ENCODE measurements at regions not wholly inside any gene's neighbourhood (a gene's known extent, or its start where the extent isn't known, plus 50 kb on each side); places are given as distances from the start of the nearest gene placed in this dataset.

DNA sequence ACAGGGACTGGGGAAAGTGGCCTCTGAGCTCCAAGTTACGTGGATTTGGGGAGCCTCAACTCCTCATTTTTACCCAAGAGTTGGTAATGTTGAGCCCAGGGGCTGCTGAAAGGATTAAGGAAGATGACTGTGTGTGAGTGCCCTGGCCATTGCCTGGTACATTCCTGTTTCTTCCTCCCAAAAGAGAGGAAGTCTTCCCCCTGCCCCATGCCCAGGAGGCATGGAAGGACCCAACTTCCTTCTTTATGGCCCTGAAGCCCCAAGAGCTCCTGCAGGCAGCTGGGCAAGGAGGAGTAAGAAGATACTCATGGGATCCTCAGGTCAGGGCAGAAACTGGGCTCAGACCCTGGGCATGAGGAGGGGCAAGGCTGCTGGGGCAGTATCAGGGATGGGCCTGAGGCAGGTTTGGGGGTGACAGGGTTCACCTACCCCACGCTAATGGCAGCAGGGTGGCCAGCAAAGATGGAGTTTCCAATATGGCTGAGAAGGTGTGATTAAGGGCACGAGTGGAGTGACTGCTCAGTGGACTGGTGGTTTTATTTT, 118.3 kb upstream of the MVB12B start:
- TF ChIP-seq, protein P1, sequence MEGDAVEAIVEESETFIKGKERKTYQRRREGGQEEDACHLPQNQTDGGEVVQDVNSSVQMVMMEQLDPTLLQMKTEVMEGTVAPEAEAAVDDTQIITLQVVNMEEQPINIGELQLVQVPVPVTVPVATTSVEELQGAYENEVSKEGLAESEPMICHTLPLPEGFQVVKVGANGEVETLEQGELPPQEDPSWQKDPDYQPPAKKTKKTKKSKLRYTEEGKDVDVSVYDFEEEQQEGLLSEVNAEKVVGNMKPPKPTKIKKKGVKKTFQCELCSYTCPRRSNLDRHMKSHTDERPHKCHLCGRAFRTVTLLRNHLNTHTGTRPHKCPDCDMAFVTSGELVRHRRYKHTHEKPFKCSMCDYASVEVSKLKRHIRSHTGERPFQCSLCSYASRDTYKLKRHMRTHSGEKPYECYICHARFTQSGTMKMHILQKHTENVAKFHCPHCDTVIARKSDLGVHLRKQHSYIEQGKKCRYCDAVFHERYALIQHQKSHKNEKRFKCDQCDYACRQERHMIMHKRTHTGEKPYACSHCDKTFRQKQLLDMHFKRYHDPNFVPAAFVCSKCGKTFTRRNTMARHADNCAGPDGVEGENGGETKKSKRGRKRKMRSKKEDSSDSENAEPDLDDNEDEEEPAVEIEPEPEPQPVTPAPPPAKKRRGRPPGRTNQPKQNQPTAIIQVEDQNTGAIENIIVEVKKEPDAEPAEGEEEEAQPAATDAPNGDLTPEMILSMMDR (IDR thresholded peaks at IDR 0.05 in 4 of 5, conservative IDR thresholded peaks at IDR 0.05 in 1 of 5), result no peak
- no peak for TF ChIP-seq POLR2A (IDR thresholded peaks at IDR 0.05)

Measured in gastrocnemius medialis (tissue), 4 donors.